Mononuclear cell (primary cell): ENCODE measurements at regions not wholly inside any gene's neighbourhood (a gene's known extent, or its start where the extent isn't known, plus 50 kb on each side); places are given as distances from the start of the nearest gene placed in this dataset.

Source experiments
- H3K27me3 ChIP-seq: 2 replicates; pipeline ENCODE4 v1.6.0; 2011; ENCODE audit warnings: low read length, control low read depth; ENCODE audit not compliant: insufficient read depth
- H3K4me1 ChIP-seq: 2 replicates; pipeline ENCODE4 v1.5.1; 2011; ENCODE audit warnings: mild to moderate bottlenecking, low read length, control low read depth; ENCODE audit not compliant: insufficient read depth
- H3K4me3 ChIP-seq: 2 replicates; pipeline ENCODE4 v1.5.1; 2011; ENCODE audit warnings: mild to moderate bottlenecking, low read length, moderate library complexity
- H3K9me3 ChIP-seq: 2 replicates; pipeline ENCODE4 v1.5.1; 2011; ENCODE audit warnings: low read depth, mild to moderate bottlenecking, control low read depth, low read length

- H3K27me3 ChIP-seq = no peaks in the 10 kb centered on the region
- H3K4me1 ChIP-seq = no peaks in the 10 kb centered on the region
- H3K4me3 ChIP-seq = no peak overlapping the region
- H3K9me3 ChIP-seq = no peaks in the 10 kb centered on the region
Measured at GRCh38 chr1:55987491-55988249, 591.7 kb downstream of the PLPP3 start.

- H3K4me3 ChIP-seq = no peak overlapping the region
- no peaks in the 10 kb centered on the region for H3K4me1 ChIP-seq
- no peaks in the 10 kb centered on the region for H3K27me3 ChIP-seq
- no peaks in the 10 kb centered on the region for H3K9me3 ChIP-seq
Measured at GRCh38 chr1:55986003-55986402, 593.4 kb downstream of the PLPP3 start.

- Histone ChIP-seq H3K27me3 (no peaks in the 10 kb centered on the region), H3K4me3 (no peak overlapping the region), H3K4me1 (no peaks in the 10 kb centered on the region), H3K9me3 (no peaks in the 10 kb centered on the region)
Measured at GRCh38 chr1:55981010-55981650, 598.2 kb downstream of the PLPP3 start.

GRCh38 chr1:55980582-55980981 is 598.8 kb downstream of the PLPP3 start:
- H3K9me3 ChIP-seq = no peaks in the 10 kb centered on the region
- H3K4me1 ChIP-seq = no peaks in the 10 kb centered on the region
- H3K27me3 ChIP-seq = no peaks in the 10 kb centered on the region
- no peak overlapping the region for H3K4me3 ChIP-seq

- no peaks in the 10 kb centered on the region for H3K9me3 ChIP-seq
- no peaks in the 10 kb centered on the region for H3K27me3 ChIP-seq
- no peak overlapping the region for H3K4me3 ChIP-seq
- H3K4me1 ChIP-seq = no peaks in the 10 kb centered on the region
Measured at GRCh38 chr1:55974714-55975441, 604.5 kb downstream of the PLPP3 start.

- Histone ChIP-seq H3K27me3 (no peaks in the 10 kb centered on the region), H3K4me3 (no peak overlapping the region), H3K9me3 (no peaks in the 10 kb centered on the region), H3K4me1 (no peaks in the 10 kb centered on the region)
Measured at GRCh38 chr1:55970526-55971110, 608.7 kb downstream of the PLPP3 start.

- H3K4me1 ChIP-seq = no peaks in the 10 kb centered on the region
- no peak overlapping the region for H3K4me3 ChIP-seq
- no peaks in the 10 kb centered on the region for H3K9me3 ChIP-seq
- no peaks in the 10 kb centered on the region for H3K27me3 ChIP-seq
Measured at GRCh38 chr1:55969322-55969721, 610.0 kb downstream of the PLPP3 start.

- Histone ChIP-seq H3K4me1 (no peaks in the 10 kb centered on the region), H3K27me3 (no peaks in the 10 kb centered on the region), H3K4me3 (no peak overlapping the region), H3K9me3 (no peaks in the 10 kb centered on the region)
Measured at GRCh38 chr1:55968661-55969060, 610.7 kb downstream of the PLPP3 start.

GRCh38 chr1:55965981-55966461 is 613.3 kb downstream of the PLPP3 start:
- no peaks in the 10 kb centered on the region for H3K27me3 ChIP-seq
- no peaks in the 10 kb centered on the region for H3K9me3 ChIP-seq
- no peaks in the 10 kb centered on the region for H3K4me1 ChIP-seq
- H3K4me3 ChIP-seq = no peak overlapping the region

- H3K4me3 ChIP-seq = no peak overlapping the region
- H3K4me1 ChIP-seq = no peaks in the 10 kb centered on the region
- no peaks in the 10 kb centered on the region for H3K9me3 ChIP-seq
- H3K27me3 ChIP-seq = no peaks in the 10 kb centered on the region
Measured at GRCh38 chr1:55962472-55962871, 616.9 kb downstream of the PLPP3 start.

- Histone ChIP-seq H3K9me3 (no peaks in the 10 kb centered on the region), H3K27me3 (no peaks in the 10 kb centered on the region), H3K4me3 (no peak overlapping the region), H3K4me1 (no peaks in the 10 kb centered on the region)
Measured at GRCh38 chr1:55959136-55959548, 620.2 kb downstream of the PLPP3 start.

GRCh38 chr1:55958498-55958897 is 620.9 kb downstream of the PLPP3 start:
- no peaks in the 10 kb centered on the region for H3K27me3 ChIP-seq
- no peaks in the 10 kb centered on the region for H3K4me1 ChIP-seq
- H3K9me3 ChIP-seq = no peaks in the 10 kb centered on the region
- no peak overlapping the region for H3K4me3 ChIP-seq

GRCh38 chr1:55957276-55957675 is 622.1 kb downstream of the PLPP3 start:
- no peaks in the 10 kb centered on the region for H3K27me3 ChIP-seq
- no peaks in the 10 kb centered on the region for H3K9me3 ChIP-seq
- no peak overlapping the region for H3K4me3 ChIP-seq
- H3K4me1 ChIP-seq = no peaks in the 10 kb centered on the region

- Histone ChIP-seq H3K27me3 (no peaks in the 10 kb centered on the region), H3K4me1 (no peaks in the 10 kb centered on the region), H3K9me3 (no peaks in the 10 kb centered on the region)
Measured at GRCh38 chr1:55955016-55955621, 624.2 kb downstream of the PLPP3 start.

GRCh38 chr1:55951291-55951690 is 628.1 kb downstream of the PLPP3 start:
- Histone ChIP-seq H3K4me3 (no peak overlapping the region), H3K9me3 (no peaks in the 10 kb centered on the region), H3K27me3 (no peaks in the 10 kb centered on the region), H3K4me1 (no peaks in the 10 kb centered on the region)

More at GRCh38 chr1:55955016-55955621, 624.2 kb downstream of the PLPP3 start:
- H3K4me3 ChIP-seq = no peak overlapping the region
